Aorta (tissue), 5 donors: ENCODE measurements at regions not wholly inside any gene's neighbourhood (a gene's known extent, or its start where the extent isn't known, plus 50 kb on each side); places are given as distances from the start of the nearest gene placed in this dataset.

Source experiments
- ATAC-seq: fragments of 200-7000 bp; cut with Tn5 transposase; one replicate; pipeline ENCODE4 v1.9.1; 2022; ENCODE audit warnings: moderate library complexity; ENCODE audit not compliant: low FRiP score
- DNase-seq, 2 donors: peaks; one replicate each; pipeline ENCODE4 v3.0.0-alpha.2; 2020
- H3K27ac ChIP-seq, 2 donors: one replicate each; pipeline ENCODE4 v1.5.1; 2013; ENCODE audit warnings: low read length in 2 of 2, mild to moderate bottlenecking in 2 of 2, moderate library complexity in 2 of 2, control low read depth in 1 of 2, inconsistent platforms in 1 of 2, low read depth in 1 of 2
- H3K27me3 ChIP-seq, 2 donors: one replicate each; pipeline ENCODE4 v1.6.1; 2013; ENCODE audit warnings: control low read depth in 1 of 2, low read length in 1 of 2, mild to moderate bottlenecking in 1 of 2, moderate library complexity in 1 of 2; ENCODE audit not compliant: insufficient read depth in 2 of 2, control insufficient read depth in 1 of 2
- H3K36me3 ChIP-seq, 2 donors: one replicate each; pipeline ENCODE4 v1.6.1; 2013; ENCODE audit warnings: control low read depth in 1 of 2, low read length in 1 of 2, mild to moderate bottlenecking in 1 of 2; ENCODE audit not compliant: insufficient read depth in 2 of 2, control insufficient read depth in 1 of 2
- H3K4me1 ChIP-seq, 2 donors: one replicate each; pipeline ENCODE4 v1.6.1; 2013; ENCODE audit warnings: low read length in 2 of 2, control low read depth in 1 of 2, mild to moderate bottlenecking in 1 of 2, moderate library complexity in 1 of 2; ENCODE audit not compliant: insufficient read depth in 2 of 2, control insufficient read depth in 1 of 2
- H3K4me3 ChIP-seq, 2 donors: one replicate each; pipeline ENCODE4 v1.5.1; 2013; ENCODE audit warnings: low read length in 2 of 2, control low read depth in 1 of 2, mild to moderate bottlenecking in 1 of 2
- H3K9me3 ChIP-seq: one replicate; pipeline ENCODE4 v1.6.1; 2013; ENCODE audit warnings: mild to moderate bottlenecking, low read length; ENCODE audit not compliant: control insufficient read depth
- WGBS, 2 donors: extraction: QIAGEN DNeasy Blood & Tissue Kit; methylation state at CpG; one replicate each; pipeline ENCODE4 v1.1.7; 2013; 5-methylcytosine and 5-hydroxymethylcytosine counted together
- intact Hi-C, 2 donors: fragments of 100-400 bp; cut with DNase I; formaldehyde crosslinking; loops; one replicate each; pipeline versions ENCODE4 v1.14.2 to v1.15.0; 2022
- donor health status: healthy with polysubstance abuse.
- donor health status: Bipolar disorder and iron deficiency.
- donor health status: DM: no; HTN: no; CAD: no.
- donor health status: DM: no; HTN: no; CAD: no.
- donor health status: DM: yes; HTN: yes; CAD: no.

GRCh38 chr13:22320991-22321390 is 650.1 kb downstream of the FGF9 start:
- peaks cover 0 to 3% of the 10 kb centered on the region in 2 donors for H3K27me3 ChIP-seq
- 82 to 90% methylated on average over 3 of the region's 3 CpGs for WGBS, 2 donors
- DNase-seq (no peak), ATAC-seq (no peak)
- peaks cover 0 to 2% of the 10 kb centered on the region in 2 donors for H3K4me1 ChIP-seq
- intact Hi-C loops = no loop called here
- H3K36me3 ChIP-seq = no peaks in the 10 kb centered on the region
- no peaks in the 10 kb centered on the region for H3K9me3 ChIP-seq
- no peak overlapping the region for H3K27ac ChIP-seq
- no peak overlapping the region for H3K4me3 ChIP-seq

GRCh38 chr13:22325761-22326160 is 654.9 kb downstream of the FGF9 start:
- intact Hi-C loops = no loop called here
- no peak for ATAC-seq
- 91% methylated on average over 3 of the region's 3 CpGs for WGBS, 2 donors
- Histone ChIP-seq H3K4me3 (no peak overlapping the region), H3K27me3 (peaks cover 0 to 3% of the 10 kb centered on the region in 2 donors), H3K36me3 (no peaks in the 10 kb centered on the region), H3K27ac (no peak overlapping the region), H3K4me1 (peaks cover 0 to 2% of the 10 kb centered on the region in 2 donors), H3K9me3 (no peaks in the 10 kb centered on the region)
- no peak for DNase-seq

- WGBS, 2 donors = 95 to 96% methylated on average over 7 of the region's 7 CpGs
- Histone ChIP-seq H3K9me3 (no peaks in the 10 kb centered on the region), H3K4me1 (no peaks in the 10 kb centered on the region), H3K36me3 (no peaks in the 10 kb centered on the region), H3K27me3 (no peaks in the 10 kb centered on the region), H3K27ac (no peak overlapping the region), H3K4me3 (no peak overlapping the region)
- DNase-seq = no peak
- intact Hi-C loops = no loop called here
- ATAC-seq = no peak
Measured at GRCh38 chr13:22332416-22332815, 661.5 kb downstream of the FGF9 start.

GRCh38 chr13:22336460-22336859 is 665.6 kb downstream of the FGF9 start:
- Histone ChIP-seq H3K9me3 (no peaks in the 10 kb centered on the region), H3K36me3 (no peaks in the 10 kb centered on the region), H3K4me3 (no peak overlapping the region), H3K27ac (no peak overlapping the region), H3K4me1 (no peaks in the 10 kb centered on the region), H3K27me3 (no peaks in the 10 kb centered on the region)
- DNase-seq = no peak
- no peak for ATAC-seq
- intact Hi-C loops = no loop called here

- Histone ChIP-seq H3K36me3 (no peaks in the 10 kb centered on the region), H3K27ac (no peak overlapping the region), H3K4me3 (no peak overlapping the region), H3K27me3 (no peaks in the 10 kb centered on the region), H3K9me3 (no peaks in the 10 kb centered on the region), H3K4me1 (no peaks in the 10 kb centered on the region)
- 90 to 93% methylated on average over 3 of the region's 3 CpGs for WGBS, 2 donors
- ATAC-seq (no peak), DNase-seq (no peak)
- intact Hi-C loops = no loop called here
Measured at GRCh38 chr13:22357132-22357531, 686.3 kb downstream of the FGF9 start.

- Histone ChIP-seq H3K9me3 (no peaks in the 10 kb centered on the region), H3K4me1 (no peaks in the 10 kb centered on the region), H3K4me3 (no peak overlapping the region), H3K27ac (no peak overlapping the region), H3K27me3 (no peaks in the 10 kb centered on the region), H3K36me3 (no peaks in the 10 kb centered on the region)
- no peak for ATAC-seq
- intact Hi-C loops = no loop called here
- no peak for DNase-seq
- 93% methylated on average over 2 of the region's 2 CpGs for WGBS, 2 donors
Measured at GRCh38 chr13:22369090-22369489, 698.2 kb downstream of the FGF9 start.

GRCh38 chr13:22369840-22370239 is 699.0 kb downstream of the FGF9 start:
- no peaks in the 10 kb centered on the region for H3K27me3 ChIP-seq
- no peak overlapping the region for H3K27ac ChIP-seq
- ATAC-seq = no peak
- no peak overlapping the region for H3K4me3 ChIP-seq
- intact Hi-C loops = no loop called here
- no peaks in the 10 kb centered on the region for H3K36me3 ChIP-seq
- no peaks in the 10 kb centered on the region for H3K4me1 ChIP-seq
- DNase-seq = no peak
- no peaks in the 10 kb centered on the region for H3K9me3 ChIP-seq

- ATAC-seq (no peak), DNase-seq (no peak)
- no peaks in the 10 kb centered on the region for H3K4me1 ChIP-seq
- H3K9me3 ChIP-seq = no peaks in the 10 kb centered on the region
- H3K36me3 ChIP-seq = no peaks in the 10 kb centered on the region
- H3K27me3 ChIP-seq = no peaks in the 10 kb centered on the region
- no peak overlapping the region for H3K27ac ChIP-seq
- 94 to 96% methylated on average over 3 of the region's 3 CpGs for WGBS, 2 donors
- no peak overlapping the region for H3K4me3 ChIP-seq
- intact Hi-C loops = no loop called here
Measured at GRCh38 chr13:22372261-22372660, 701.4 kb downstream of the FGF9 start.

- WGBS, 2 donors = 95% methylated on average over 2 of the region's 2 CpGs
- intact Hi-C loops = no loop called here
- Histone ChIP-seq H3K9me3 (peaks cover 4% of the 10 kb centered on the region), H3K4me3 (no peak overlapping the region), H3K27me3 (no peaks in the 10 kb centered on the region), H3K27ac (no peak overlapping the region), H3K4me1 (no peaks in the 10 kb centered on the region), H3K36me3 (no peaks in the 10 kb centered on the region)
- ATAC-seq (no peak), DNase-seq (no peak)
Measured at GRCh38 chr13:22375151-22375550, 704.3 kb downstream of the FGF9 start.
